ENCODE measurements at regions not wholly inside any gene's neighbourhood (a gene's known extent, or its start where the extent isn't known, plus 50 kb on each side); places are given as distances from the start of the nearest gene placed in this dataset.

- CTCF ChIA-PET: no interaction called here
- POLR2A ChIA-PET: no interaction called here
Observed at GRCh38 chr16:87163637-87164036, 153.6 kb downstream of the C16orf95 start.

- CTCF ChIA-PET: no interaction called here
- POLR2A ChIA-PET: interaction anchor here (0.7 kb wide), 1 partner anchor 94 kb away, joined by 5 read pairs; no protein-coding TSS in a partner anchor
Observed at GRCh38 chr16:87165151-87165550, 152.0 kb downstream of the C16orf95 start.

GRCh38 chr16:87165885-87166284 lies 151.3 kb downstream of the C16orf95 start:
- POLR2A ChIA-PET: interaction anchor here (0.7 kb wide), 1 partner anchor 94 kb away, joined by 5 read pairs; no protein-coding TSS in a partner anchor
- CTCF ChIA-PET: no interaction called here

- CTCF ChIA-PET: no interaction called here
- POLR2A ChIA-PET: no interaction called here
Observed at GRCh38 chr16:87166321-87166720, 150.9 kb downstream of the C16orf95 start.

GRCh38 chr16:87166934-87167333 lies 150.3 kb downstream of the C16orf95 start:
- ChIA-PET POLR2A (no interaction called here), CTCF (no interaction called here)

- POLR2A ChIA-PET: no interaction called here
- CTCF ChIA-PET: no interaction called here
Observed at GRCh38 chr16:87169509-87169995, 147.6 kb downstream of the C16orf95 start.

- POLR2A ChIA-PET: no interaction called here
- CTCF ChIA-PET: interaction anchor here (0.6 kb wide), 1 partner anchor 239 kb away, joined by 3 read pairs; no protein-coding TSS in a partner anchor
Observed at GRCh38 chr16:87170310-87170709, 146.9 kb downstream of the C16orf95 start.

- CTCF ChIA-PET: no interaction called here
- POLR2A ChIA-PET: no interaction called here
Observed at GRCh38 chr16:87171723-87172122, 145.5 kb downstream of the C16orf95 start.

- POLR2A ChIA-PET: no interaction called here
- CTCF ChIA-PET: no interaction called here
Observed at GRCh38 chr16:87172632-87173031, 144.6 kb downstream of the C16orf95 start.

- CTCF ChIA-PET: no interaction called here
- POLR2A ChIA-PET: no interaction called here
Observed at GRCh38 chr16:87173294-87173893, 143.8 kb downstream of the C16orf95 start.

GRCh38 chr16:87174061-87174460 lies 143.1 kb downstream of the C16orf95 start:
- ChIA-PET POLR2A (no interaction called here), CTCF (no interaction called here)

GRCh38 chr16:87176735-87177134 lies 140.5 kb downstream of the C16orf95 start:
- CTCF ChIA-PET: no interaction called here

GRCh38 chr16:87177673-87178072 lies 139.5 kb downstream of the C16orf95 start:
- CTCF ChIA-PET: no interaction called here
- POLR2A ChIA-PET: no interaction called here

More at GRCh38 chr16:87176735-87177134, 140.5 kb downstream of the C16orf95 start:
- POLR2A ChIA-PET: no interaction called here

- CTCF ChIA-PET: no interaction called here
- POLR2A ChIA-PET: no interaction called here
Observed at GRCh38 chr16:87178177-87178863, 138.9 kb downstream of the C16orf95 start.

- ChIA-PET POLR2A (no interaction called here), CTCF (no interaction called here)
Observed at GRCh38 chr16:87178977-87179376, 138.2 kb downstream of the C16orf95 start.

- POLR2A ChIA-PET: no interaction called here
- CTCF ChIA-PET: no interaction called here
Observed at GRCh38 chr16:87180069-87180468, 137.1 kb downstream of the C16orf95 start.

- POLR2A ChIA-PET: no interaction called here
- CTCF ChIA-PET: no interaction called here
Observed at GRCh38 chr16:87182759-87183158, 134.4 kb downstream of the C16orf95 start.

- ChIA-PET CTCF (no interaction called here), POLR2A (no interaction called here)
Observed at GRCh38 chr16:87183647-87184046, 133.5 kb downstream of the C16orf95 start.

- ChIA-PET CTCF (no interaction called here), POLR2A (no interaction called here)
Observed at GRCh38 chr16:87185308-87185707, 131.9 kb downstream of the C16orf95 start.

GRCh38 chr16:87185983-87186382 lies 131.2 kb downstream of the C16orf95 start:
- ChIA-PET POLR2A (no interaction called here), CTCF (no interaction called here)

- CTCF ChIA-PET: no interaction called here
Observed at GRCh38 chr16:87186446-87186845, 130.7 kb downstream of the C16orf95 start.

More at GRCh38 chr16:87186446-87186845, 130.7 kb downstream of the C16orf95 start:
- POLR2A ChIA-PET: no interaction called here
